ENCODE measurements at regions not wholly inside any gene's neighbourhood (a gene's known extent, or its start where the extent isn't known, plus 50 kb on each side); places are given as distances from the start of the nearest gene placed in this dataset.

DNA sequence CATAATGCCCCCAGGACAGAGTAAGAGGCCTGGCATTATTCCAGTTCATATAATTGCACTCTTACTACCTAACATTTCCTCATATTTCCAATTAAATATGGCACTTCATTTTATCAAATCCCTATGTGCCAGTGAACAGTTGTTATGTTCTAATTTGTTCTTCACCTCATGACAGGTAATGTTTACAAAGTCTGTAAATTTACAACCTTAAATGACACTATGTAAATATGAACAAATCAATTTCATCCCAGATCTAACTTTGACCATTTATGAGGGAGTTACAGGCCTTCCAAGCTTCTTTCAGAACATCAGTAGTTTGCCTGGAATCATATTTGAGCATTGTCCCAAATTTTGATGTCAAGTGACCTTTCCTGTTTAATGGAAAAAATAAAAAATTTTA lies 592.6 kb upstream of the CDH6 start:
- Histone ChIP-seq H3K27me3 (ENCODE audit: insufficient read depth, low read depth) (no peaks in the 10 kb centered on the region), H3K9ac (no peak overlapping the region), H3K27ac (no peak overlapping the region), H3K79me2 (ENCODE audit: insufficient read depth, low read depth) (no peaks in the 10 kb centered on the region), H3K4me2 (no peak overlapping the region), H3K4me3 (IDR thresholded peaks at IDR 0.05; ENCODE audit: insufficient read depth, low read depth, low read length) (no peak overlapping the region), H2AFZ (ENCODE audit: low read depth) (no peak overlapping the region), H3K36me3 (ENCODE audit: insufficient read depth) (no peaks in the 10 kb centered on the region), H4K20me1 (ENCODE audit: insufficient read depth) (no peaks in the 10 kb centered on the region), H3K4me1 (ENCODE audit: low read depth, poor library complexity, severe bottlenecking) (no peaks in the 10 kb centered on the region)
- TF ChIP-seq, protein P1, sequence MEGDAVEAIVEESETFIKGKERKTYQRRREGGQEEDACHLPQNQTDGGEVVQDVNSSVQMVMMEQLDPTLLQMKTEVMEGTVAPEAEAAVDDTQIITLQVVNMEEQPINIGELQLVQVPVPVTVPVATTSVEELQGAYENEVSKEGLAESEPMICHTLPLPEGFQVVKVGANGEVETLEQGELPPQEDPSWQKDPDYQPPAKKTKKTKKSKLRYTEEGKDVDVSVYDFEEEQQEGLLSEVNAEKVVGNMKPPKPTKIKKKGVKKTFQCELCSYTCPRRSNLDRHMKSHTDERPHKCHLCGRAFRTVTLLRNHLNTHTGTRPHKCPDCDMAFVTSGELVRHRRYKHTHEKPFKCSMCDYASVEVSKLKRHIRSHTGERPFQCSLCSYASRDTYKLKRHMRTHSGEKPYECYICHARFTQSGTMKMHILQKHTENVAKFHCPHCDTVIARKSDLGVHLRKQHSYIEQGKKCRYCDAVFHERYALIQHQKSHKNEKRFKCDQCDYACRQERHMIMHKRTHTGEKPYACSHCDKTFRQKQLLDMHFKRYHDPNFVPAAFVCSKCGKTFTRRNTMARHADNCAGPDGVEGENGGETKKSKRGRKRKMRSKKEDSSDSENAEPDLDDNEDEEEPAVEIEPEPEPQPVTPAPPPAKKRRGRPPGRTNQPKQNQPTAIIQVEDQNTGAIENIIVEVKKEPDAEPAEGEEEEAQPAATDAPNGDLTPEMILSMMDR (conservative IDR thresholded peaks at IDR 0.05; ENCODE audit: low read depth, low read length): no peak

DNA sequence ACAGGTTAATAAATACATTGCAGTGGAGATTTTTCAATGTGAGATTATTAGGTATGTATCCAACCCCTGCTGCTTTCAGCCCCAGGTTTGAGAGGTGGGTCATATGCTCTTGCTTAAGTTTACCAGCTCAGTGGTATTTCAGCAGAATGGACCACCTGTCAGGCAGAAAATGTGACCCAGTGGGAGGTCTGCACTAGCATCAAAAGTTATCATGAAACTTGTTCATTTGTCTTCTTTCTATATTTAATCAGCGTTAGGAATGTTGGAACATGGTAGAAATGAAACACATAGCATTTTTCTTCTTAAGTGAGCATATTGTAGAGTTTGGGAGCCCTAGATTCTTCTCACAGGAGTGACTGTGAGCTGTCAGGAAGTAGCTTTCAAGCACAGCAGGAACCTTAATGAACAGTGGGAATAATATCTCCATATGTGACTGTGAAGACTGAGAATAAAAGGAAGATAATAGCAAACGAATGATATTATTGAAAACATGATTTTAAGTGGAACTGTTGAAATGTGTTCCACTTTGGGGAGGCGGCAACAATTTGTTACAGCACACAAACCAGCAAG lies 596.9 kb upstream of the CDH6 start:
- Histone ChIP-seq H3K27ac (no peak overlapping the region), H3K4me2 (no peak overlapping the region), H3K9ac (no peak overlapping the region)

DNA sequence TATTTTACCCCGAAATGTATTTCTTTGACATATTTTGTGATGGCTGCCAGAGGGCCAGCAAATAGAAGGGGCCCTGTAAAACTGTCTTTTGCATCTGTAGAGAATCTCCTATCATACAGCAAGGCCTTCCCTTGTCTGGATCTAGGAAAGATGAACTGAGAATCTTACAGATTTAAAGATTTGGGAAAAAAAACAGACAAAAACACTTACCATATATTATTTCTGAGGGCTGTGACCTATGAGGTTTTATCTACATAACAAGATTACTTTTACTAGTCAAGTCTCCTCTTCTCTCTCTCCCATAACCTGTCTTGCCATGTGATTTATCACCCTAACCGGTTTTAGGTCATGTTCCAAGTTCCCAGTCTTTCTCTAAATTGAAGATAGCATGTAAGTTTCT lies 599.2 kb upstream of the CDH6 start:
- no peaks in the 10 kb centered on the region for H3K36me3 ChIP-seq (ENCODE audit: insufficient read depth)
- H3K4me1 ChIP-seq (ENCODE audit: low read depth, poor library complexity, severe bottlenecking): no peaks in the 10 kb centered on the region
- H3K79me2 ChIP-seq (ENCODE audit: insufficient read depth, low read depth): no peaks in the 10 kb centered on the region
- no peak overlapping the region for H3K27ac ChIP-seq
- no peak overlapping the region for H3K9ac ChIP-seq
- H3K4me2 ChIP-seq: no peak overlapping the region
- H3K4me3 ChIP-seq (IDR thresholded peaks at IDR 0.05; ENCODE audit: insufficient read depth, low read depth, low read length): no peak overlapping the region
- no peaks in the 10 kb centered on the region for H4K20me1 ChIP-seq (ENCODE audit: insufficient read depth)
- TF ChIP-seq, protein P1 (conservative IDR thresholded peaks at IDR 0.05; ENCODE audit: low read depth, low read length): no peak
- no peaks in the 10 kb centered on the region for H3K27me3 ChIP-seq (ENCODE audit: insufficient read depth, low read depth)
- no peak overlapping the region for H2AFZ ChIP-seq (ENCODE audit: low read depth)

More for the DNA sequence above, 596.9 kb upstream of the CDH6 start:
- Histone ChIP-seq H3K79me2 (ENCODE audit: insufficient read depth, low read depth) (no peaks in the 10 kb centered on the region), H3K4me3 (IDR thresholded peaks at IDR 0.05; ENCODE audit: insufficient read depth, low read depth, low read length) (no peak overlapping the region), H3K27me3 (ENCODE audit: insufficient read depth, low read depth) (no peaks in the 10 kb centered on the region), H4K20me1 (ENCODE audit: insufficient read depth) (no peaks in the 10 kb centered on the region), H3K36me3 (ENCODE audit: insufficient read depth) (no peaks in the 10 kb centered on the region), H3K4me1 (ENCODE audit: low read depth, poor library complexity, severe bottlenecking) (no peaks in the 10 kb centered on the region), H2AFZ (ENCODE audit: low read depth) (no peak overlapping the region)
- TF ChIP-seq, protein P1 (conservative IDR thresholded peaks at IDR 0.05; ENCODE audit: low read depth, low read length): no peak

DNA sequence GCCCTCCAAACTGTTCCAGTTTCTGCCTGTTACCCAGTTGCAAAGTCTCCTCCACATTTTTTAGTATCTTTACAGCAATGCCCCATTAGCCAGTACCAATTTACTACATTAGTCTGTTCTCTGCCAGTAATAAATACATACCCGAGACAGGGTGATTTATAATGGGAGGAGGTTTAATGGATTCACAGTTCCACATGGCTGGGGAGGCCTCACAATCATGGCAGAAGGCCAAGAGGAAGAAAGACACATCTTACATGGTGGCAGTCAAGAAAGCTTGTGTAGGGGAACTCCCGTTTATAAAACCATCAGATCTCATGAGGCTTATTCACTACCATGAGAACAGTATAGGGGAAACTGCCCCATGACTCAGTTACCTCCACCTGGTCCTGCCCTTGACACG lies 600.7 kb upstream of the CDH6 start:
- Histone ChIP-seq H3K4me2 (no peak overlapping the region), H2AFZ (ENCODE audit: low read depth) (no peak overlapping the region), H3K27me3 (ENCODE audit: insufficient read depth, low read depth) (no peaks in the 10 kb centered on the region), H3K9ac (no peak overlapping the region), H3K36me3 (ENCODE audit: insufficient read depth) (no peaks in the 10 kb centered on the region), H4K20me1 (ENCODE audit: insufficient read depth) (no peaks in the 10 kb centered on the region), H3K4me3 (IDR thresholded peaks at IDR 0.05; ENCODE audit: insufficient read depth, low read depth, low read length) (no peak overlapping the region), H3K79me2 (ENCODE audit: insufficient read depth, low read depth) (no peaks in the 10 kb centered on the region), H3K27ac (no peak overlapping the region), H3K4me1 (ENCODE audit: low read depth, poor library complexity, severe bottlenecking) (no peaks in the 10 kb centered on the region)
- TF ChIP-seq, protein P1 (conservative IDR thresholded peaks at IDR 0.05; ENCODE audit: low read depth, low read length): no peak
